Gastroesophageal sphincter (tissue), 4 donors: ENCODE measurements at regions not wholly inside any gene's neighbourhood (a gene's known extent, or its start where the extent isn't known, plus 50 kb on each side); places are given as distances from the start of the nearest gene placed in this dataset.

Experiments
- ATAC-seq: fragments of 150-250 bp; one replicate; pipeline ENCODE4 v1.9.1; 2016; ENCODE audit warnings: mild to moderate bottlenecking, moderate library complexity
- H3K27ac ChIP-seq, 4 donors: fragments of 200-600 bp; sonication (generic) in 3 of 4; 1 replicate in 3 of 4; 2 replicates in 1 of 4; pipeline ENCODE4 v1.5.1; 2016 to 2019
- H3K27me3 ChIP-seq: fragments of 200-600 bp; sonication (generic); one replicate; pipeline ENCODE4 v1.5.1; 2019
- H3K36me3 ChIP-seq, 2 donors: fragments of 200-600 bp; sonication (generic); one replicate each; pipeline ENCODE4 v1.5.1; 2019; ENCODE audit warnings: control low read depth in 1 of 2
- H3K4me1 ChIP-seq, 3 donors: fragments of 200-600 bp; sonication (generic); 1 replicate in 2 of 3; 2 replicates in 1 of 3; pipeline ENCODE4 v1.5.1; 2016 to 2019; ENCODE audit warnings: control low read depth in 2 of 3
- H3K4me3 ChIP-seq, 2 donors: fragments of 200-600 bp; sonication (generic); one replicate each; pipeline ENCODE4 v1.5.1; 2019; ENCODE audit warnings: mild to moderate bottlenecking in 1 of 2, moderate library complexity in 1 of 2
- H3K9me3 ChIP-seq, 3 donors: fragments of 200-600 bp; sonication (generic); one replicate each; pipeline ENCODE4 v1.5.1; 2017 to 2019; ENCODE audit warnings: control low read depth in 2 of 3
- EP300 ChIP-seq: sonication (generic); formaldehyde crosslinking; IDR thresholded peaks from one replicate; pipeline ENCODE4 v1.6.1; 2017; ENCODE audit warnings: antibody characterized with exemption, mild to moderate bottlenecking
- POLR2A ChIP-seq, 2 donors: fragments of 450-650 bp; IDR thresholded peaks; one replicate each; pipeline ENCODE4 v1.6.1; 2017; ENCODE audit warnings: antibody characterized with exemption in 2 of 2, mild to moderate bottlenecking in 2 of 2, moderate library complexity in 1 of 2
- POLR2AphosphoS5 ChIP-seq: sonication (generic); formaldehyde crosslinking; IDR thresholded peaks from one replicate; pipeline ENCODE4 v1.6.1; 2017; ENCODE audit warnings: antibody characterized with exemption
- WGBS, 2 donors: methylation state at CpG; one replicate each; pipeline ENCODE4 v1.1.5; 2018; ENCODE audit warnings: low coverage in 1 of 2; 5-methylcytosine and 5-hydroxymethylcytosine counted together
- TF ChIP-seq, protein P1 (sequence below), 4 experiments: fragments of 200-600 bp in 2 of 4; fragments of 450-650 bp in 2 of 4; sonication (generic) in 1 of 4; IDR thresholded peaks; one replicate each; pipeline ENCODE4 v1.5.1; 2017 to 2019; ENCODE audit warnings: antibody characterized with exemption in 4 of 4, mild to moderate bottlenecking in 2 of 4, moderate library complexity in 2 of 4

- no peaks in the 10 kb centered on the region for H3K27me3 ChIP-seq
- ATAC-seq, result no peak
- H3K9me3 ChIP-seq, result no peaks in the 10 kb centered on the region
- no peak for TF ChIP-seq POLR2AphosphoS5
- no peak overlapping the region for H3K4me3 ChIP-seq
- 63 to 93% methylated on average over 5 of the region's 5 CpGs for whole genome bisulfite sequencing, 2 donors
- H3K4me1 ChIP-seq, result no peaks in the 10 kb centered on the region
- H3K27ac ChIP-seq, result no peak overlapping the region
- H3K36me3 ChIP-seq, result no peaks in the 10 kb centered on the region
Measured at GRCh38 chr6:87808005-87808757, 106.1 kb upstream of the AKIRIN2 start.

DNA sequence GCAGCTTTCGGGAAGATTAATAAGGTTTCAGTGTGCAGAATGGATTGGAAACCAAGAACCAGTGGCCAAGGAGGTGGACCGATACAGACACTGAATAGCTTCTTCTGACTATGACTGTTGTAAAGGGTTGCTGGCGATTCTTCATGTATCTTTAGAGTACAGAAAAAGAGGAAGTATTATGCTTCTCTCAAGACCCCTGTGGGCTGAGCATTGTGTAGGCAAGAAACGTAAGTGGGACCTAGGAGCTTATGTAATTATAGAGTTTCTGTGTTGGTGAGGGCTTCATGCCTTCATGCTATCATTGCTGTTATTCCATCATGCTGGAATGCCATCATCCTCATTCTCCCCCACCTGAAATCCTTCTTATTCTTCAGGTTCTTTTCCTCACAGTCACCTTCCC lies 105.4 kb upstream of the AKIRIN2 start:
- no peaks in the 10 kb centered on the region for H3K27me3 ChIP-seq
- H3K27ac ChIP-seq, result no peak overlapping the region
- H3K9me3 ChIP-seq, result no peaks in the 10 kb centered on the region
- 84 to 90% methylated on average over 4 of the region's 4 CpGs for WGBS, 2 donors
- no peaks in the 10 kb centered on the region for H3K36me3 ChIP-seq
- TF ChIP-seq, protein P1, sequence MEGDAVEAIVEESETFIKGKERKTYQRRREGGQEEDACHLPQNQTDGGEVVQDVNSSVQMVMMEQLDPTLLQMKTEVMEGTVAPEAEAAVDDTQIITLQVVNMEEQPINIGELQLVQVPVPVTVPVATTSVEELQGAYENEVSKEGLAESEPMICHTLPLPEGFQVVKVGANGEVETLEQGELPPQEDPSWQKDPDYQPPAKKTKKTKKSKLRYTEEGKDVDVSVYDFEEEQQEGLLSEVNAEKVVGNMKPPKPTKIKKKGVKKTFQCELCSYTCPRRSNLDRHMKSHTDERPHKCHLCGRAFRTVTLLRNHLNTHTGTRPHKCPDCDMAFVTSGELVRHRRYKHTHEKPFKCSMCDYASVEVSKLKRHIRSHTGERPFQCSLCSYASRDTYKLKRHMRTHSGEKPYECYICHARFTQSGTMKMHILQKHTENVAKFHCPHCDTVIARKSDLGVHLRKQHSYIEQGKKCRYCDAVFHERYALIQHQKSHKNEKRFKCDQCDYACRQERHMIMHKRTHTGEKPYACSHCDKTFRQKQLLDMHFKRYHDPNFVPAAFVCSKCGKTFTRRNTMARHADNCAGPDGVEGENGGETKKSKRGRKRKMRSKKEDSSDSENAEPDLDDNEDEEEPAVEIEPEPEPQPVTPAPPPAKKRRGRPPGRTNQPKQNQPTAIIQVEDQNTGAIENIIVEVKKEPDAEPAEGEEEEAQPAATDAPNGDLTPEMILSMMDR (IDR thresholded peaks at IDR 0.05), result no peak
- no peak for TF ChIP-seq POLR2A (IDR thresholded peaks at IDR 0.05)
- no peak for TF ChIP-seq POLR2AphosphoS5
- no peak for TF ChIP-seq EP300
- no peaks in the 10 kb centered on the region for H3K4me1 ChIP-seq
- ATAC-seq, result no peak
- H3K4me3 ChIP-seq, result no peak overlapping the region

DNA sequence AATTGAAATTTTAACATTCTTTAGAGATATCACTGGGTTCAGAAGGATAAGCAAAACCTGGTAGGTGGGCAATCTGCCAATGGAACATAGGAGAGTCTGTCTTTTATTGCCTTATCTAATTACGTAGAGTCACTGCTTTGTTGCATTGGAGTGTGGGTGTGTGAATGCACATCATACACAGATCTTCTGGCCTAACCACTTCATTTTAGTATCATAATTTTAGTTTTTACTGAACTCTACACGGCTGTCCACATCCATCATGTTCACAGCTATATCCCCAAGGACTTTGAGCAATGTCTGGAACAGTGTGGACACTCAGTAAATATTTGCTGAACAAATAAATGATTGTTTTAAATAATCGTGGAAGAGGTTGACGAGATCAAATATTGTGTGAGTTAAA lies 104.6 kb upstream of the AKIRIN2 start:
- ATAC-seq, result no peak
- H3K27ac ChIP-seq, result no peak overlapping the region
- H3K27me3 ChIP-seq, result no peaks in the 10 kb centered on the region
- no peaks in the 10 kb centered on the region for H3K9me3 ChIP-seq
- 46 to 49% methylated on average over 3 to 4 of the region's 4 CpGs for WGBS, 2 donors
- H3K36me3 ChIP-seq, result no peaks in the 10 kb centered on the region
- TF ChIP-seq, protein P1 (IDR thresholded peaks at IDR 0.05), result no peak
- TF ChIP-seq EP300 (no peak), POLR2A (IDR thresholded peaks at IDR 0.05) (no peak), POLR2AphosphoS5 (no peak)
- H3K4me3 ChIP-seq, result no peak overlapping the region
- H3K4me1 ChIP-seq, result no peaks in the 10 kb centered on the region

GRCh38 chr6:87806099-87806498 lies 104.1 kb upstream of the AKIRIN2 start:
- TF ChIP-seq POLR2AphosphoS5, result no peak
- TF ChIP-seq, protein P1 (IDR thresholded peaks at IDR 0.05), result no peak
- no peak for TF ChIP-seq EP300
- TF ChIP-seq POLR2A (IDR thresholded peaks at IDR 0.05), result no peak
- Histone ChIP-seq H3K27me3 (no peaks in the 10 kb centered on the region), H3K9me3 (no peaks in the 10 kb centered on the region), H3K4me3 (no peak overlapping the region), H3K27ac (no peak overlapping the region), H3K36me3 (no peaks in the 10 kb centered on the region), H3K4me1 (no peaks in the 10 kb centered on the region)
- WGBS, 2 donors, result no CpG with 5 or more reads among the region's 1 CpG
- ATAC-seq, result no peak

- ATAC-seq, result no peak
- WGBS, 2 donors, result 86 to 93% methylated on average over 3 of the region's 3 CpGs
- Histone ChIP-seq H3K4me3 (no peak overlapping the region), H3K27me3 (no peaks in the 10 kb centered on the region), H3K27ac (no peak overlapping the region), H3K9me3 (no peaks in the 10 kb centered on the region), H3K4me1 (no peaks in the 10 kb centered on the region), H3K36me3 (no peaks in the 10 kb centered on the region)
- TF ChIP-seq POLR2A (IDR thresholded peaks at IDR 0.05), result no peak
- TF ChIP-seq, protein P1 (IDR thresholded peaks at IDR 0.05), result no peak
- no peak for TF ChIP-seq EP300
- TF ChIP-seq POLR2AphosphoS5, result no peak
Measured at GRCh38 chr6:87803791-87804190, 101.8 kb upstream of the AKIRIN2 start.
